Omental fat pad (tissue), 3 donors: ENCODE measurements at regions not wholly inside any gene's neighbourhood (a gene's known extent, or its start where the extent isn't known, plus 50 kb on each side); places are given as distances from the start of the nearest gene placed in this dataset.

Experiments
- ATAC-seq: fragments of 150-250 bp; one replicate; pipeline ENCODE4 v1.9.1; 2016; ENCODE audit warnings: mild to moderate bottlenecking, moderate library complexity; ENCODE audit not compliant: low FRiP score
- DNase-seq: peaks from one replicate; pipeline ENCODE4 v3.0.0-alpha.2; 2019; ENCODE audit warnings: low spot score
- TF ChIP-seq, protein P1 (sequence below), 3 donors: fragments of 450-650 bp; IDR thresholded peaks; one replicate each; pipeline ENCODE4 v1.5.1; 2016 to 2017; ENCODE audit warnings: antibody characterized with exemption in 3 of 3, mild to moderate bottlenecking in 3 of 3, moderate library complexity in 2 of 3

- DNase-seq: no peak
- TF ChIP-seq, protein P1, sequence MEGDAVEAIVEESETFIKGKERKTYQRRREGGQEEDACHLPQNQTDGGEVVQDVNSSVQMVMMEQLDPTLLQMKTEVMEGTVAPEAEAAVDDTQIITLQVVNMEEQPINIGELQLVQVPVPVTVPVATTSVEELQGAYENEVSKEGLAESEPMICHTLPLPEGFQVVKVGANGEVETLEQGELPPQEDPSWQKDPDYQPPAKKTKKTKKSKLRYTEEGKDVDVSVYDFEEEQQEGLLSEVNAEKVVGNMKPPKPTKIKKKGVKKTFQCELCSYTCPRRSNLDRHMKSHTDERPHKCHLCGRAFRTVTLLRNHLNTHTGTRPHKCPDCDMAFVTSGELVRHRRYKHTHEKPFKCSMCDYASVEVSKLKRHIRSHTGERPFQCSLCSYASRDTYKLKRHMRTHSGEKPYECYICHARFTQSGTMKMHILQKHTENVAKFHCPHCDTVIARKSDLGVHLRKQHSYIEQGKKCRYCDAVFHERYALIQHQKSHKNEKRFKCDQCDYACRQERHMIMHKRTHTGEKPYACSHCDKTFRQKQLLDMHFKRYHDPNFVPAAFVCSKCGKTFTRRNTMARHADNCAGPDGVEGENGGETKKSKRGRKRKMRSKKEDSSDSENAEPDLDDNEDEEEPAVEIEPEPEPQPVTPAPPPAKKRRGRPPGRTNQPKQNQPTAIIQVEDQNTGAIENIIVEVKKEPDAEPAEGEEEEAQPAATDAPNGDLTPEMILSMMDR (IDR thresholded peaks at IDR 0.05): no peak
- ATAC-seq: no peak
Measured at GRCh38 chr4:186838295-186838694, 114.6 kb upstream of the FAT1 start.

DNA sequence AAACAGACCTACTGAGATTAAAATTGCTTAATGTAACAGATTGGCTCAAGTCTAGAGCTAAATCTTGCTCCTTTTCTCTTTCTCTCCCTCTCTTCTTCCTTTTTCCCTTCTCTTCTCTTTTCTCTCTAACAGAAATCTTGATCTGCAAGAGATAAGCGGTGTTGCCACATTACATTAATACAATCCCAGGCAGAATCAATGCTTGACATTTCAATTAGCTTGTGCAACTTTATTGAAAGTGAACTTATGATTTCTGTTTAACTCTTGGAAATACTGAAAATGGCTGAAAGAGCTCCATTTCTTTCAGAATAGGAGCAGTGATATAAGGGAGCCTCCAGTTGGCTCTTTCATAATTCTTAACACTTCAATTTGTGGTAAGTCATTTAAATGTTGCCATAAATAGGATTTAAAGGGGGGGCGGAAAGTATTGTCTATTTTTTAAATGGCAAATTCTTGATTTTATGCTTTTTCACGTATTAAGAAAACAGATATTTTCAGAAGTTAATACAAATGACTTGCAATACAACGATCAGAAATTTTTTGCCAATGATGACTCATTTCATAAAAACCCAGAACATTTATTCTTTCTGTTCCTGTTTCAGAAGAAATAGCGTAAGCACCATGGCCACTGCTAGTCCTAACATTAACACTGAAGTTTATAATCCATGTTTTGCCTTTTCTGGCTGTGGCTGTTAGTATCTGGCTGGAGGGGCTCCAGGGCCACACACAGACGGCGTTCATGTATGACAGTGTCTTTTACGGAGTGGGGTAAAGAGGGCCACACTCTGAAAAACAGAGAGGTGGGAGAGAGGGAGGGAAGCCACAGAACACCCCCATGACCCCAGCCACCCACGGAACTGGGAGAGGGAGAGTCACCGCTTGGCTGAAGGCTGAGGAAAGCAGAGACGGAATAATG lies 115.7 kb upstream of the FAT1 start:
- ATAC-seq (peak; percentile 67), DNase-seq (no peak)
- TF ChIP-seq, protein P1 (IDR thresholded peaks at IDR 0.05): no peak

- ATAC-seq: peak; percentile 17
- DNase-seq: no peak
- TF ChIP-seq, protein P1 (IDR thresholded peaks at IDR 0.05): no peak
Measured at GRCh38 chr4:186840222-186840701, 116.6 kb upstream of the FAT1 start.

DNA sequence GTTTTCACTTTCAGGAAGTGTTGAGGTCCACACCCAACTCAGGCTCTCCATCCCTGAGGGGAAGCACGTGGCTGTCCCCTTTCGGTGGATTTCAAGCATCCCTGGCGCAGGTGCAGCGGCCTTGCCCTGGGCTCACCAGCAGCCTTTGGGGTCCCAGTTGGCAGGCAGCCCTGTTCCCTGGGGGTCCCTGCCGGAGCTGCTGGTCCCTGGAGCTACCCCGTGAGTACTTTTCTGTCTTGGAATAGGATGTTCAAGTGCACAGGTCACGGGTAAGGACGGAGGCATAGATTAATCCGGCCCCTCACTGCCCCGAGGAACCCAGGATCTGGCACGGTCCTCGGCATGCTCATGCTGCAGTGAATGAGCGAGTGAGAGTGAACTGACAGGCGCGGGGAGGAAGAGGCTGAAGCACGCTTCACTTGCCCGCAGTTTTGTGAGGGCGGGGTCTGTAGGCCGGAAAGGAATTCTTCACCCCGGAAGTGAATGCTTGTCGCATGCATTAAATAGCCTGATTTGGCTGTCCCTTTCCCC lies 117.2 kb upstream of the FAT1 start:
- TF ChIP-seq, protein P1 (IDR thresholded peaks at IDR 0.05): no peak
- DNase-seq: no peak
- no peak for ATAC-seq

DNA sequence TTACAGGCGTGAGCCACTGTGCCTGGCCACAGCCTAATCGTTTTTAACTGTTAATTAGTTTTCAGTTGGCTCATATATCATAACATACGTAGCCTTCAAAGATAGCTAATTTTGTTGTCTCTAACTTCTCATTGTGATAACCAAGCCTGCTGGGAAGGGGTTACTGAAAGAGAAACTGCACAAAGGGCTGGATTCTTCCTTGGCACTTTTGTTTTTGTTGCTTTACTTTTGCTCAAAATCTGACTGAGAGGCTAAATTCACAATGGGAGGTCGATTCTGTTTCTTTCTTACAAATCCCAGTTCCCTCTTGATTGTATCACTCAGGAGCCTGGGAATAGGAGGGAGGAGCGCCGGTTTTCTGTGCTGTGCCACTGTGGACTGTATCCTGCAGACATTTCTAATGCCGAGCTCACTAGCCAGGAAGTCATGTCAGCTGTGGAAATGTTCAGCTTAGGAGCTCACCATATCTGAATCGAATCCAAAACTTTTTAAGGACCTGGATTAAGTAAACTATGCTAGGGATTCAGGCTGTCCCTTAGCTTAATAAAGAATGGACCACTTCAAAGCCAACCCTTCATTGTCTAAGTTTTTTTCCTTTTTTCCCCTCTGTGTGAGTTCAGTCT lies 120.5 kb upstream of the FAT1 start:
- ATAC-seq (no peak), DNase-seq (no peak)
- TF ChIP-seq, protein P1 (IDR thresholded peaks at IDR 0.05): no peak

DNA sequence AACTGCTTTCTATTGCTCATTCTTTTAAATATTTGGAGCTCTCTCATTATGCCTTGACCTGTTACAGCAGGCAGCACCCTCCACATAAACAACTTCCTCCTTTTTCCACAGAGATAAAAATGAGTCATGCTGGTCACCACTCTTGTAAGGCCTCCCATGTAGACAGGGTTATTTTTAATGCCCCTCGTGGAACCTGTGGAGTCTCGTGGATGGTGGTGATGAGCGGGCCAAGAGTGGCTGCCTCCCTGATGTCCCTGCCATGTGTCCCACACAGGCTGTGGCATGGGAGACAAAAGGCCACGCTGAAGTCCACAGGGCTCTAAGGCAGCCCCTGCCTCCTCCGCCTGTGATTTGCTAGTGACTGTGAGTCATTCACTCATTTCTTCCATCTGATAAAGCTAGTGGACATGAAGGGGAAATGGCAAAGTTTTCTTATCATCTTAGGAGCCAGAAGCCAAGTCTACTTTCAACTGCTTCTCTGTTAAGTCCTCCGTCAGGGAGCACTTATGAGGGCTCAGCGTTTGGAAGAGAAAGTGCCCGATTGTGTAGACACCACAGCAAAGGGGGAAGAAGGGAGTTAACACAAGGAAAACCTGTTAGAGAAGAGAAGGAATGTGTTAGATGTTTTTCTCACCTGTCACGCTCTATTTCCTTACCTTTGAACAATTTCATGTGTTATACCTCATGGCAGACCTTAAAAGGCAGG lies 121.6 kb upstream of the FAT1 start:
- DNase-seq (no peak), ATAC-seq (peak; percentile 96)
- TF ChIP-seq, protein P1 (IDR thresholded peaks at IDR 0.05): no peak
